RWPE2 (cell line): ENCODE measurements at regions not wholly inside any gene's neighbourhood (a gene's known extent, or its start where the extent isn't known, plus 50 kb on each side); places are given as distances from the start of the nearest gene placed in this dataset.

Experiments used
- ATAC-seq: fragments of 200-7000 bp; cut with Tn5 transposase; 3 replicates; pipeline ENCODE4 v1.9.1; 2021; ENCODE audit warnings: low read depth
- DNase-seq: peaks from one replicate; pipeline ENCODE4 v3.0.0-alpha.2; 2020; ENCODE audit warnings: low spot score
- H3K27ac ChIP-seq: fragments of 450-650 bp; 2 replicates; pipeline ENCODE4 v1.5.1; 2017; ENCODE audit warnings: mild to moderate bottlenecking; ENCODE audit not compliant: poor library complexity, severe bottlenecking
- H3K27me3 ChIP-seq: fragments of 250-450 bp; sonication (Bioruptor Pico); 2 replicates; pipeline ENCODE4 v1.5.1; 2021; ENCODE audit warnings: mild to moderate bottlenecking, moderate library complexity; ENCODE audit not compliant: insufficient read depth, poor library complexity, severe bottlenecking
- H3K36me3 ChIP-seq: fragments of 250-450 bp; sonication (Bioruptor Pico); 2 replicates; pipeline ENCODE4 v1.5.1; 2020; ENCODE audit warnings: low read depth, mild to moderate bottlenecking, moderate library complexity
- H3K4me1 ChIP-seq: fragments of 250-450 bp; sonication (Bioruptor Pico); 2 replicates; pipeline ENCODE4 v1.5.1; 2021; ENCODE audit warnings: mild to moderate bottlenecking, moderate library complexity; ENCODE audit not compliant: insufficient read depth, poor library complexity, severe bottlenecking
- H3K4me3 ChIP-seq: fragments of 250-450 bp; sonication (Bioruptor Pico); 2 replicates; pipeline ENCODE4 v1.5.1; 2021; ENCODE audit warnings: mild to moderate bottlenecking, moderate library complexity; ENCODE audit not compliant: severe bottlenecking
- H3K9me3 ChIP-seq: fragments of 250-450 bp; sonication (Bioruptor Pico); 2 replicates; pipeline ENCODE4 v1.5.1; 2021; ENCODE audit warnings: mild to moderate bottlenecking, moderate library complexity; ENCODE audit not compliant: severe bottlenecking
- CTCF ChIP-seq: fragments of 450-650 bp; IDR thresholded peaks from one replicate; pipeline ENCODE4 v1.5.1; 2017; ENCODE audit warnings: mild to moderate bottlenecking, moderate library complexity; ENCODE audit not compliant: poor library complexity, severe bottlenecking

GRCh38 chr9:7983490-7983889 is 183.9 kb upstream of the DMAC1 start:
- TF ChIP-seq CTCF = no peak
- H3K9me3 ChIP-seq = no peaks in the 10 kb centered on the region

GRCh38 chr9:7982907-7983306 is 183.3 kb upstream of the DMAC1 start:
- Histone ChIP-seq H3K4me3 (no peak overlapping the region), H3K9me3 (no peaks in the 10 kb centered on the region), H3K27ac (no peak overlapping the region), H3K36me3 (no peaks in the 10 kb centered on the region), H3K27me3 (no peaks in the 10 kb centered on the region), H3K4me1 (no peaks in the 10 kb centered on the region)
- no peak for TF ChIP-seq CTCF
- ATAC-seq = no peak
- DNase-seq = no peak

More at GRCh38 chr9:7983490-7983889, 183.9 kb upstream of the DMAC1 start:
- no peak overlapping the region for H3K4me3 ChIP-seq
- no peaks in the 10 kb centered on the region for H3K36me3 ChIP-seq
- DNase-seq (no peak), ATAC-seq (no peak)
- H3K27ac ChIP-seq = no peak overlapping the region
- H3K4me1 ChIP-seq = no peaks in the 10 kb centered on the region
- H3K27me3 ChIP-seq = no peaks in the 10 kb centered on the region

GRCh38 chr9:7980691-7981289 is 181.2 kb upstream of the DMAC1 start:
- no peaks in the 10 kb centered on the region for H3K4me1 ChIP-seq
- no peaks in the 10 kb centered on the region for H3K36me3 ChIP-seq
- ATAC-seq (no peak), DNase-seq (no peak)
- H3K4me3 ChIP-seq = no peak overlapping the region
- H3K27ac ChIP-seq = no peak overlapping the region
- H3K9me3 ChIP-seq = no peaks in the 10 kb centered on the region
- H3K27me3 ChIP-seq = no peaks in the 10 kb centered on the region
- no peak for TF ChIP-seq CTCF

GRCh38 chr9:7980041-7980440 is 180.5 kb upstream of the DMAC1 start:
- Histone ChIP-seq H3K27me3 (no peaks in the 10 kb centered on the region), H3K4me1 (no peaks in the 10 kb centered on the region), H3K4me3 (no peak overlapping the region), H3K36me3 (no peaks in the 10 kb centered on the region), H3K27ac (no peak overlapping the region), H3K9me3 (no peaks in the 10 kb centered on the region)
- ATAC-seq = no peak
- no peak for TF ChIP-seq CTCF
- no peak for DNase-seq

- Histone ChIP-seq H3K27ac (no peak overlapping the region), H3K9me3 (no peaks in the 10 kb centered on the region), H3K27me3 (no peaks in the 10 kb centered on the region), H3K4me3 (no peak overlapping the region), H3K4me1 (no peaks in the 10 kb centered on the region), H3K36me3 (no peaks in the 10 kb centered on the region)
- no peak for TF ChIP-seq CTCF
- ATAC-seq = no peak
- DNase-seq = no peak
Observed at GRCh38 chr9:7979611-7980010, 180.0 kb upstream of the DMAC1 start.
